ENCODE measurements at regions not wholly inside any gene's neighbourhood (a gene's known extent, or its start where the extent isn't known, plus 50 kb on each side); places are given as distances from the start of the nearest gene placed in this dataset.
"Not testable (repeated sequence)": the region's sequence is repeated elsewhere in the genome, so short reads cannot be mapped to it uniquely, and the experiment has no call there.

DNA sequence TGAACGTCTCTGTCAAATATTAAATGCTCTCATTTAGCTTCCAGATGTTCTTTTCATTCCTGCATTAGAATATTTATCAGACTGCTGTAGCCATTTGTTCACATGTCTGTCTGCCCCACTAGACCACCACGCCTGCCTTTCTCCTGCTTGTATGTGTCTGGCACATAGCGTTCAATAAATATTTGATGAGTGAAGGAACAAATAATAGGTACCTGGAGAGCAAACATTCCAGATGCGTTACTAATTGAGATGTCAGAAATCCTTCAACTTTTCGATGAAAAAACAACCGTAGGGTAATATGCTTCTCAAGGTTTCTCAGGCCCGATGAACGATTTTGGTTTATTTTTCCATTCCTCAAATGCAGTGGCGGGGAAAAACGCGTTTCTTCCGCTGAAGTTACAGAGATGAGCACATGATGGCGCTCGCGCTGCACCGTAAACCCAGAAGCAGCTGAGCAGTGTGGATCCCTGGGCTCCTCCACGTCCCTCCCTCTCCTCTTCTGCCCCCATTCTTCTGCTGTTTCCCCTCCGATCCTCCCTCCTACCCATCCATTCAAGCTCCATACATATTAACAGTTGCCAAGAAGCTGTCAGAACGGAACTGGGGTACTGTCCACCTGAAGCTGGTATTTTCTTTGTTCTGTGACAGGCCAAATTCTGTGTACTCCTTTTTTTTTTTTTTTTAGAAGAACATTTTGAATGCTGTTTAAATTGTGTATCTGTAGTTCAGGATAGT lies 245.4 kb downstream of the MPDZ start:
- Histone ChIP-seq H3K9me3 (ENCODE audit: control extremely low read depth in 1 of 5, control insufficient read depth in 4 of 5, insufficient read depth in 2 of 5, low read depth in 1 of 5, low read length in 4 of 5) (no peaks in the 10 kb centered on the region), H3K27ac (ENCODE audit: insufficient read depth in 1 of 2, low read depth in 1 of 2, low read length in 2 of 2, poor library complexity in 1 of 2, severe bottlenecking in 2 of 2) (no peak overlapping the region), H3K4me3 (ENCODE audit: control insufficient read depth in 1 of 7, extremely low read depth in 1 of 7, insufficient read depth in 4 of 7, low read depth in 2 of 7, low read length in 6 of 7) (peak overlapping the region in 4 of 7 experiments; percentile 19 to 70 (median 40)), H3K4me1 (ENCODE audit: control extremely low read depth in 1 of 4, control insufficient read depth in 4 of 4, insufficient read depth in 4 of 4, low read length in 3 of 4) (peaks cover 0 to 3% (median under 1%) of the 10 kb centered on the region in 4 experiments), H3K36me3 (ENCODE audit: control insufficient read depth in 4 of 4, insufficient read depth in 4 of 4, low read length in 3 of 4) (no peaks in the 10 kb centered on the region), H3K27me3 (replicated peaks in 2 of 5; ENCODE audit: control insufficient read depth in 4 of 5, insufficient read depth in 5 of 5, low read length in 4 of 5) (peaks cover 0 to 2% (median 0%) of the 10 kb centered on the region in 5 experiments)
- CTCF ChIA-PET, result interaction anchor here (0.8 to 2.2 kb wide), 6 partner anchors 11 to 1393 kb away, joined by 3 to 9 read pairs (median 5); no protein-coding TSS in a partner anchor
- POLR2A ChIA-PET, result interaction anchor here (0.6 kb wide), 1 partner anchor 32 kb away, joined by 5 read pairs; no protein-coding TSS in a partner anchor
- peak; percentile 37 to 67 (median 64) for DNase-seq
- 13% methylated on average over 14 of the region's 19 CpGs for WGBS (ENCODE audit: insufficient coverage)

DNA sequence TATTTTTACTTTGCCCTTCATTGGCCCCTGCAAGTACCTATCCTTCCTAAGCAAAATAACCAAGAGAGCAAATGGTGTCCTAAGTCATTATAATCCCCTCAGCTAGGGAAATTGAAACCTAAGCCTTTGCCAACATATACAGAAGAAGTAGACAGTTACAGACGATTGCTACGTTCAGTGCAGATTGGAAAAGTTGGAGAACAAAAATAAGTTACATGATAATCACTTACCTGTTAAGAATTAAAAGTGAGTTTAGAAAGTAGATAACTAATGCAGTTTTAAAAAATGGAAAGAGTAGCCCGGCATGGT lies 244.8 kb downstream of the MPDZ start:
- Histone ChIP-seq H3K27ac (ENCODE audit: insufficient read depth in 1 of 2, low read depth in 1 of 2, low read length in 2 of 2, poor library complexity in 1 of 2, severe bottlenecking in 2 of 2) (no peak overlapping the region), H3K27me3 (replicated peaks in 2 of 5; ENCODE audit: control insufficient read depth in 4 of 5, insufficient read depth in 5 of 5, low read length in 4 of 5) (peaks cover 0 to 2% (median 0%) of the 10 kb centered on the region in 5 experiments), H3K36me3 (ENCODE audit: control insufficient read depth in 4 of 4, insufficient read depth in 4 of 4, low read length in 3 of 4) (no peaks in the 10 kb centered on the region), H3K9me3 (ENCODE audit: control extremely low read depth in 1 of 5, control insufficient read depth in 4 of 5, insufficient read depth in 2 of 5, low read depth in 1 of 5, low read length in 4 of 5) (no peaks in the 10 kb centered on the region), H3K4me3 (ENCODE audit: control insufficient read depth in 1 of 7, extremely low read depth in 1 of 7, insufficient read depth in 4 of 7, low read depth in 2 of 7, low read length in 6 of 7) (peak overlapping the region in 2 of 7 experiments; percentile 60 to 70), H3K4me1 (ENCODE audit: control extremely low read depth in 1 of 4, control insufficient read depth in 4 of 4, insufficient read depth in 4 of 4, low read length in 3 of 4) (peaks cover 0 to 3% (median under 1%) of the 10 kb centered on the region in 4 experiments)
- WGBS (ENCODE audit: insufficient coverage), result 100% methylated on average over 1 of the region's 3 CpGs
- no peak for DNase-seq
- POLR2A ChIA-PET, result interaction anchor here (0.6 kb wide), 1 partner anchor 33 kb away, joined by 5 read pairs; no protein-coding TSS in a partner anchor
- CTCF ChIA-PET, result interaction anchor here (0.8 to 2.2 kb wide), 5 partner anchors 11 to 224 kb away, joined by 3 to 9 read pairs (median 7); no protein-coding TSS in a partner anchor

GRCh38 chr9:13035822-13036221 lies 243.7 kb downstream of the MPDZ start:
- Histone ChIP-seq H3K27me3 (replicated peaks in 2 of 5; ENCODE audit: control insufficient read depth in 4 of 5, insufficient read depth in 5 of 5, low read length in 4 of 5) (peaks cover 0 to 2% (median 0%) of the 10 kb centered on the region in 5 experiments), H3K27ac (ENCODE audit: insufficient read depth in 1 of 2, low read depth in 1 of 2, low read length in 2 of 2, poor library complexity in 1 of 2, severe bottlenecking in 2 of 2) (no peak overlapping the region), H3K36me3 (ENCODE audit: control insufficient read depth in 4 of 4, insufficient read depth in 4 of 4, low read length in 3 of 4) (no peaks in the 10 kb centered on the region), H3K4me3 (ENCODE audit: control insufficient read depth in 1 of 7, extremely low read depth in 1 of 7, insufficient read depth in 4 of 7, low read depth in 2 of 7, low read length in 6 of 7) (no peak overlapping the region), H3K9me3 (ENCODE audit: control extremely low read depth in 1 of 5, control insufficient read depth in 4 of 5, insufficient read depth in 2 of 5, low read depth in 1 of 5, low read length in 4 of 5) (no peaks in the 10 kb centered on the region), H3K4me1 (ENCODE audit: control extremely low read depth in 1 of 4, control insufficient read depth in 4 of 4, insufficient read depth in 4 of 4, low read length in 3 of 4) (peaks cover 0 to 3% (median under 1%) of the 10 kb centered on the region in 4 experiments)
- ChIA-PET POLR2A (no interaction called here), CTCF (interaction anchor here (1.8 kb wide), 1 partner anchor 53 kb away, joined by 5 read pairs; no protein-coding TSS in a partner anchor)
- no peak for DNase-seq

DNA sequence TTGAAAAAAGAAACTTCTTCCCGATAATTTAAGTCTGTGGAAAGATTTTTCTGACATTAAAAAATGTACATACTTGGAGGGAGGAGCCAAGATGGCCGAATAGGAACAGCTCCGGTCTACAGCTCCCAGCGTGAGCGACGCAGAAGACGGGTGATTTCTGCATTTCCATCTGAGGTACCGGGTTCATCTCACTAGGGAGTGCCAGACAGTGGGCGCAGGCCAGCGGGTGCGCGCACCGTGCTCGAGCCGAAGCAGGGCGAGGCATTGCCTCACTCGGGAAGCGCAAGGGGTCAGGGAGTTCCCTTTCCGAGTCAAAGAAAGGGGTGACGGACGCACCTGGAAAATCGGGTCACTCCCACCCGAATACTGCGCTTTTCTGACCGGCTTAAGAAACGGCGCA lies 241.7 kb downstream of the MPDZ start:
- H3K4me1 ChIP-seq (ENCODE audit: control extremely low read depth in 1 of 4, control insufficient read depth in 4 of 4, insufficient read depth in 4 of 4, low read length in 3 of 4); CTCF ChIA-PET; POLR2A ChIA-PET; H3K27me3 ChIP-seq (replicated peaks in 2 of 5; ENCODE audit: control insufficient read depth in 4 of 5, insufficient read depth in 5 of 5, low read length in 4 of 5); DNase-seq; H3K36me3 ChIP-seq (ENCODE audit: control insufficient read depth in 4 of 4, insufficient read depth in 4 of 4, low read length in 3 of 4); H3K4me3 ChIP-seq (ENCODE audit: control insufficient read depth in 1 of 7, extremely low read depth in 1 of 7, insufficient read depth in 4 of 7, low read depth in 2 of 7, low read length in 6 of 7); H3K27ac ChIP-seq (ENCODE audit: insufficient read depth in 1 of 2, low read depth in 1 of 2, low read length in 2 of 2, poor library complexity in 1 of 2, severe bottlenecking in 2 of 2); H3K9me3 ChIP-seq (ENCODE audit: control extremely low read depth in 1 of 5, control insufficient read depth in 4 of 5, insufficient read depth in 2 of 5, low read depth in 1 of 5, low read length in 4 of 5): not testable (repeated sequence)
- 100% methylated on average over 1 of the region's 27 CpGs for WGBS (ENCODE audit: insufficient coverage)

GRCh38 chr9:13047827-13048587 lies 231.5 kb downstream of the MPDZ start:
- Histone ChIP-seq H3K9me3 (ENCODE audit: control extremely low read depth in 1 of 5, control insufficient read depth in 4 of 5, insufficient read depth in 2 of 5, low read depth in 1 of 5, low read length in 4 of 5) (no peaks in the 10 kb centered on the region), H3K27ac (ENCODE audit: insufficient read depth in 1 of 2, low read depth in 1 of 2, low read length in 2 of 2, poor library complexity in 1 of 2, severe bottlenecking in 2 of 2) (no peak overlapping the region), H3K4me1 (ENCODE audit: control extremely low read depth in 1 of 4, control insufficient read depth in 4 of 4, insufficient read depth in 4 of 4, low read length in 3 of 4) (no peaks in the 10 kb centered on the region), H3K4me3 (ENCODE audit: control insufficient read depth in 1 of 7, extremely low read depth in 1 of 7, insufficient read depth in 4 of 7, low read depth in 2 of 7, low read length in 6 of 7) (no peak overlapping the region), H3K36me3 (ENCODE audit: control insufficient read depth in 4 of 4, insufficient read depth in 4 of 4, low read length in 3 of 4) (no peaks in the 10 kb centered on the region), H3K27me3 (replicated peaks in 2 of 5; ENCODE audit: control insufficient read depth in 4 of 5, insufficient read depth in 5 of 5, low read length in 4 of 5) (no peaks in the 10 kb centered on the region)
- ChIA-PET POLR2A (no interaction called here), CTCF (interaction anchor here (0.7 kb wide), 1 partner anchor 984 kb away, joined by 3 read pairs; no protein-coding TSS in a partner anchor)
- 89% methylated on average over 1 of the region's 5 CpGs for WGBS (ENCODE audit: insufficient coverage)
- no peak for DNase-seq

DNA sequence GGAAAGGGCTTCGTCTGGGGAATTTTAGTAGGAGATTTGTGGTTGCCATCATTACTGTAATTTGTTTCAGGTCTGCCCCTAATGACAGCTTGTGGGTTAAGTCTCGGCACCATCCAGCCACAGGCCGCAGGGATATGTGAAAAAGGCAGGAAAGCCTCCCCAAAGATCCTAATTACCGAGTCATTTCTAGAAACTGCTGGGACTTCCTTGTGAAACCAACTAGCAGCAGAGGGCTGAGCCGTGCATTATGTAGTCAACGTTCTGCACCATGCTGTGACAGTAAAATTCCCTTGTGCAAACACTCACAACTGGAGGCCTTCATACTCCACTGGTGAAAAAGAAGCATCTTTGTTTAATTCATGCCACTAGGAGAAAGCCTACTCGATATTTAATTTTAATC lies 230.3 kb downstream of the MPDZ start:
- POLR2A ChIA-PET, result no interaction called here
- DNase-seq, result no peak

GRCh38 chr9:13053504-13053903 lies 226.0 kb downstream of the MPDZ start:
- H3K36me3 ChIP-seq (ENCODE audit: control insufficient read depth in 4 of 4, insufficient read depth in 4 of 4, low read length in 3 of 4), result no peaks in the 10 kb centered on the region
- no peaks in the 10 kb centered on the region for H3K9me3 ChIP-seq (ENCODE audit: control extremely low read depth in 1 of 5, control insufficient read depth in 4 of 5, insufficient read depth in 2 of 5, low read depth in 1 of 5, low read length in 4 of 5)
- POLR2A ChIA-PET, result no interaction called here
- 83% methylated on average over 1 of the region's 2 CpGs for WGBS (ENCODE audit: insufficient coverage)
- no peak overlapping the region for H3K27ac ChIP-seq (ENCODE audit: insufficient read depth in 1 of 2, low read depth in 1 of 2, low read length in 2 of 2, poor library complexity in 1 of 2, severe bottlenecking in 2 of 2)
- no peak for DNase-seq
- H3K27me3 ChIP-seq (replicated peaks in 2 of 5; ENCODE audit: control insufficient read depth in 4 of 5, insufficient read depth in 5 of 5, low read length in 4 of 5), result no peaks in the 10 kb centered on the region
- no peaks in the 10 kb centered on the region for H3K4me1 ChIP-seq (ENCODE audit: control extremely low read depth in 1 of 4, control insufficient read depth in 4 of 4, insufficient read depth in 4 of 4, low read length in 3 of 4)
- CTCF ChIA-PET, result interaction anchor here (1.0 kb wide), 1 partner anchor 9 kb away, joined by 3 read pairs; no protein-coding TSS in a partner anchor
- H3K4me3 ChIP-seq (ENCODE audit: control insufficient read depth in 1 of 7, extremely low read depth in 1 of 7, insufficient read depth in 4 of 7, low read depth in 2 of 7, low read length in 6 of 7), result no peak overlapping the region

More for the DNA sequence above, 230.3 kb downstream of the MPDZ start:
- H3K27me3 ChIP-seq (replicated peaks in 2 of 5; ENCODE audit: control insufficient read depth in 4 of 5, insufficient read depth in 5 of 5, low read length in 4 of 5), result no peaks in the 10 kb centered on the region
- H3K9me3 ChIP-seq (ENCODE audit: control extremely low read depth in 1 of 5, control insufficient read depth in 4 of 5, insufficient read depth in 2 of 5, low read depth in 1 of 5, low read length in 4 of 5), result no peaks in the 10 kb centered on the region
- CTCF ChIA-PET, result no interaction called here
- no peaks in the 10 kb centered on the region for H3K4me1 ChIP-seq (ENCODE audit: control extremely low read depth in 1 of 4, control insufficient read depth in 4 of 4, insufficient read depth in 4 of 4, low read length in 3 of 4)
- WGBS (ENCODE audit: insufficient coverage), result 92% methylated on average over 7 of the region's 7 CpGs
- H3K36me3 ChIP-seq (ENCODE audit: control insufficient read depth in 4 of 4, insufficient read depth in 4 of 4, low read length in 3 of 4), result no peaks in the 10 kb centered on the region
- no peak overlapping the region for H3K27ac ChIP-seq (ENCODE audit: insufficient read depth in 1 of 2, low read depth in 1 of 2, low read length in 2 of 2, poor library complexity in 1 of 2, severe bottlenecking in 2 of 2)
- H3K4me3 ChIP-seq (ENCODE audit: control insufficient read depth in 1 of 7, extremely low read depth in 1 of 7, insufficient read depth in 4 of 7, low read depth in 2 of 7, low read length in 6 of 7), result no peak overlapping the region

Measured in common myeloid progenitor, CD34-positive (primary cell).